K562 (cell line): ENCODE measurements at regions not wholly inside any gene's neighbourhood (a gene's known extent, or its start where the extent isn't known, plus 50 kb on each side); places are given as distances from the start of the nearest gene placed in this dataset.

ENCODE experiments used
- AFF4 ChIP-seq: sonication (generic); formaldehyde crosslinking; IDR thresholded peaks from 2 replicates; pipeline ENCODE4 v1.8.0; 2023; ENCODE audit warnings: mild to moderate bottlenecking, missing genetic modification reagents
- CREB1 ChIP-seq, 2 experiments: sonication (generic) in 1 of 2; formaldehyde crosslinking in 1 of 2; IDR thresholded peaks; 2 replicates each; pipeline versions ENCODE4 v1.6.1 to v1.8.0; 2012 to 2022; ENCODE audit warnings: inconsistent platforms in 1 of 2, mild to moderate bottlenecking in 1 of 2, missing genetic modification reagents in 1 of 2, moderate library complexity in 1 of 2
- CTCF ChIP-seq, 3 experiments: IDR thresholded peaks in 2 of 3; conservative IDR thresholded peaks in 1 of 3; 2 replicates each; pipeline ENCODE4 v1.5.1; 2011 to 2012; ENCODE audit warnings: low read length in 3 of 3, mild to moderate bottlenecking in 3 of 3, control low read depth in 2 of 3, improper control_type of control experiment in 1 of 3, inconsistent platforms in 1 of 3, low read depth in 1 of 3, mixed read lengths in 1 of 3, moderate library complexity in 1 of 3; ENCODE audit not compliant: insufficient read depth in 2 of 3
- E2F8 ChIP-seq: fragments of 450-650 bp; IDR thresholded peaks from 2 replicates; pipeline ENCODE4 v1.7.1; 2018; ENCODE audit warnings: mild to moderate bottlenecking, low read depth; ENCODE audit not compliant: partially characterized antibody
- ETS1 ChIP-seq: conservative IDR thresholded peaks from 2 replicates; pipeline ENCODE4 v1.6.1; 2011; ENCODE audit warnings: low read depth, mild to moderate bottlenecking, low read length; ENCODE audit not compliant: control insufficient read depth
- KLF16 ChIP-seq: IDR thresholded peaks from 2 replicates; pipeline ENCODE4 v1.6.1; 2016; ENCODE audit warnings: antibody characterized with exemption
- TAF15 ChIP-seq: fragments of 200-400 bp; formaldehyde crosslinking; IDR thresholded peaks from 2 replicates; pipeline ENCODE4 v1.6.1; 2017; ENCODE audit warnings: mild to moderate bottlenecking, low read depth, low read length, moderate library complexity
- ZFP30 ChIP-seq: fragments of 250-450 bp; sonication (Bioruptor Pico); IDR thresholded peaks from 2 replicates; pipeline ENCODE4 v1.8.0; 2022; ENCODE audit warnings: moderate library complexity, mild to moderate bottlenecking, inconsistent platforms, borderline replicate concordance

- no peak for TF ChIP-seq ETS1
- no peak for TF ChIP-seq E2F8
- TF ChIP-seq CTCF (IDR thresholded peaks at IDR 0.05 in 2 of 3, conservative IDR thresholded peaks at IDR 0.05 in 1 of 3; ENCODE audit: insufficient read depth in 2 of 3, low read depth in 1 of 3, low read length in 3 of 3) = no peak
- no peak for TF ChIP-seq AFF4 (CRISPR knock-in tag)
- no peak for TF ChIP-seq ZFP30 (CRISPR knock-in tag)
- TF ChIP-seq KLF16 = no peak
- TF ChIP-seq CREB1 (IDR thresholded peaks at IDR 0.05) = no peak
- no peak for TF ChIP-seq CREB1 (CRISPR knock-in tag; IDR thresholded peaks at IDR 0.05)
- no peak for TF ChIP-seq TAF15
Observed at GRCh38 chrX:7568597-7568996, 274.4 kb upstream of the VCX start.
